22Rv1 (cell line): ENCODE measurements at regions not wholly inside any gene's neighbourhood (a gene's known extent, or its start where the extent isn't known, plus 50 kb on each side); places are given as distances from the start of the nearest gene placed in this dataset.
A peak's percentile ranks its signal among the peaks of the same experiment; 100 is the strongest.

Source experiments
- ZFX ChIP-seq: fragments of 450-650 bp; IDR thresholded peaks from 2 replicates; pipeline ENCODE4 v1.6.1; 2017; ENCODE audit warnings: antibody characterized with exemption, borderline replicate concordance
- TF ChIP-seq, protein P1 (sequence below): fragments of 450-650 bp; IDR thresholded peaks from 2 replicates; pipeline ENCODE4 v1.5.1; 2017; ENCODE audit warnings: mild to moderate bottlenecking

DNA sequence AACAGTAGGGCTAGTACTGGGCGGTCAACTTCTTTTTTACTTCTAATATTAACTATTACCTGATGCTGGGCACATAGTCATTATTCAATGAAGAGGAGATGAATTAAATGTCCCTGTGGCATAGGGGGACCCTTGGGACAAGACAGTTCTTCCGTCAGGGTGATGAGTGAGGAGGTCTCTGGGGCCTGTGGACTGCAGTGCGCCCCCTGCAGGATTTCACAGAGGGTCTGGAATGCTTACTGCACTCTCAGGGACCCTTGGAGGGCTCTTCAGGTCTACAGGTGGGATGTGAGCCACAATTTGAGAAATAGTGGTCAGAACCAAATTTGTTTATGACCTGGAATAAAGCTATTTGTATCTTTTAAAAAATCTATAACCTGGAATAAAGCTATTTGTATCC lies 149.4 kb downstream of the FAM78B start:
- TF ChIP-seq, protein P1, sequence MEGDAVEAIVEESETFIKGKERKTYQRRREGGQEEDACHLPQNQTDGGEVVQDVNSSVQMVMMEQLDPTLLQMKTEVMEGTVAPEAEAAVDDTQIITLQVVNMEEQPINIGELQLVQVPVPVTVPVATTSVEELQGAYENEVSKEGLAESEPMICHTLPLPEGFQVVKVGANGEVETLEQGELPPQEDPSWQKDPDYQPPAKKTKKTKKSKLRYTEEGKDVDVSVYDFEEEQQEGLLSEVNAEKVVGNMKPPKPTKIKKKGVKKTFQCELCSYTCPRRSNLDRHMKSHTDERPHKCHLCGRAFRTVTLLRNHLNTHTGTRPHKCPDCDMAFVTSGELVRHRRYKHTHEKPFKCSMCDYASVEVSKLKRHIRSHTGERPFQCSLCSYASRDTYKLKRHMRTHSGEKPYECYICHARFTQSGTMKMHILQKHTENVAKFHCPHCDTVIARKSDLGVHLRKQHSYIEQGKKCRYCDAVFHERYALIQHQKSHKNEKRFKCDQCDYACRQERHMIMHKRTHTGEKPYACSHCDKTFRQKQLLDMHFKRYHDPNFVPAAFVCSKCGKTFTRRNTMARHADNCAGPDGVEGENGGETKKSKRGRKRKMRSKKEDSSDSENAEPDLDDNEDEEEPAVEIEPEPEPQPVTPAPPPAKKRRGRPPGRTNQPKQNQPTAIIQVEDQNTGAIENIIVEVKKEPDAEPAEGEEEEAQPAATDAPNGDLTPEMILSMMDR, result peak; percentile 63
- TF ChIP-seq ZFX, result no peak
